ENCODE measurements at regions not wholly inside any gene's neighbourhood (a gene's known extent, or its start where the extent isn't known, plus 50 kb on each side); places are given as distances from the start of the nearest gene placed in this dataset.

- Histone ChIP-seq H3K27ac (no peak overlapping the region), H3K4me1 (peaks cover 0 to 5% (median 0%) of the 10 kb centered on the region in 3 donors), H3K4me3 (no peak overlapping the region), H3K36me3 (no peaks in the 10 kb centered on the region), H3K27me3 (no peaks in the 10 kb centered on the region), H3K9me3 (no peaks in the 10 kb centered on the region)
- intact Hi-C loops (cut with DNase I): no loop called here
- no peak for TF ChIP-seq CTCF (IDR thresholded peaks at IDR 0.05)
- FAIRE-seq (no peak), DNase-seq (no peak), ATAC-seq (no peak)
- 69 to 83% methylated on average over 4 of the region's 4 CpGs for WGBS, 2 donors
Measured at GRCh38 chr11:105520706-105521345, 89.0 kb upstream of the GRIA4 start.

GRCh38 chr11:105507496-105508254, 102.2 kb upstream of the GRIA4 start:
- intact Hi-C loops (cut with DNase I): no loop called here
- Histone ChIP-seq H3K27ac (no peak overlapping the region), H3K27me3 (no peaks in the 10 kb centered on the region), H3K4me3 (no peak overlapping the region), H3K36me3 (no peaks in the 10 kb centered on the region), H3K9me3 (no peaks in the 10 kb centered on the region), H3K4me1 (no peaks in the 10 kb centered on the region)
- FAIRE-seq (no peak), DNase-seq (no peak), ATAC-seq (no peak)
- WGBS, 2 donors: 56 to 62% methylated on average over 5 of the region's 5 CpGs
- no peak for TF ChIP-seq CTCF (IDR thresholded peaks at IDR 0.05)

- peaks cover 0 to 4% (median 0%) of the 10 kb centered on the region in 3 donors for H3K4me1 ChIP-seq
Measured at GRCh38 chr11:105492010-105492409, 117.9 kb upstream of the GRIA4 start.

GRCh38 chr11:105491394-105491793, 118.5 kb upstream of the GRIA4 start:
- 80 to 92% methylated on average over 1 of the region's 1 CpG for WGBS, 2 donors
- DNase-seq (no peak), ATAC-seq (no peak), FAIRE-seq (no peak)
- Histone ChIP-seq H3K27me3 (no peaks in the 10 kb centered on the region), H3K4me3 (no peak overlapping the region), H3K4me1 (peaks cover 0 to 4% (median 0%) of the 10 kb centered on the region in 3 donors), H3K36me3 (no peaks in the 10 kb centered on the region), H3K9me3 (no peaks in the 10 kb centered on the region), H3K27ac (no peak overlapping the region)
- TF ChIP-seq CTCF (IDR thresholded peaks at IDR 0.05): no peak
- intact Hi-C loops (cut with DNase I): no loop called here

More at GRCh38 chr11:105492010-105492409, 117.9 kb upstream of the GRIA4 start:
- ATAC-seq (peak in 1 of 4 donors; percentile 21), FAIRE-seq (no peak), DNase-seq (no peak)
- WGBS, 2 donors: 30 to 31% methylated on average over 1 of the region's 1 CpG
- no peak for TF ChIP-seq CTCF (IDR thresholded peaks at IDR 0.05)
- no peak overlapping the region for H3K27ac ChIP-seq
- intact Hi-C loops (cut with DNase I): no loop called here
- H3K27me3 ChIP-seq: no peaks in the 10 kb centered on the region
- H3K9me3 ChIP-seq: no peaks in the 10 kb centered on the region
- H3K36me3 ChIP-seq: no peaks in the 10 kb centered on the region
- no peak overlapping the region for H3K4me3 ChIP-seq

- intact Hi-C loops (cut with DNase I): no loop called here
- no peak for TF ChIP-seq CTCF (IDR thresholded peaks at IDR 0.05)
Measured at GRCh38 chr11:105490333-105490732, 119.5 kb upstream of the GRIA4 start.

More at GRCh38 chr11:105490333-105490732, 119.5 kb upstream of the GRIA4 start:
- no peak for DNase-seq
- 58 to 63% methylated on average over 1 of the region's 1 CpG for WGBS, 2 donors
- Histone ChIP-seq H3K27ac (no peak overlapping the region), H3K36me3 (no peaks in the 10 kb centered on the region), H3K9me3 (no peaks in the 10 kb centered on the region), H3K4me3 (no peak overlapping the region), H3K4me1 (peaks cover 0 to 4% (median 0%) of the 10 kb centered on the region in 3 donors), H3K27me3 (no peaks in the 10 kb centered on the region)
- no peak for FAIRE-seq
- ATAC-seq: no peak
